B cell (primary cell): ENCODE measurements at regions not wholly inside any gene's neighbourhood (a gene's known extent, or its start where the extent isn't known, plus 50 kb on each side); places are given as distances from the start of the nearest gene placed in this dataset.

Experiments
- ATAC-seq: fragments of 200-7000 bp; cut with Tn5 transposase; one replicate; pipeline ENCODE4 v1.10.0; 2021; ENCODE audit warnings: low read depth, mild to moderate bottlenecking, moderate number of reproducible peaks, moderate library complexity
- CTCF ChIA-PET: fragments of 350-600 bp; sonication (Branson Sonifier 250); formaldehyde crosslinking; loops from one replicate; lab custom pipeline; 2021; ENCODE audit warnings: antibody characterized with exemption, inconsistent platforms; lab: Charles Lee
- POLR2A ChIA-PET: fragments of 350-600 bp; sonication (Branson Sonifier 250); formaldehyde crosslinking; loops from one replicate; lab custom pipeline; 2021; ENCODE audit warnings: antibody characterized with exemption; lab: Charles Lee
- DNase-seq: peaks from one replicate; pipeline ENCODE4 v3.0.0; 2013
- H2AFZ ChIP-seq: 2 replicates; pipeline ENCODE4 v1.6.1; 2012; ENCODE audit warnings: mild to moderate bottlenecking, low read depth, low read length; ENCODE audit not compliant: insufficient read depth, poor library complexity, severe bottlenecking
- H3K27ac ChIP-seq, 2 donors: 1 replicate in 1 of 2; 2 replicates in 1 of 2; pipeline ENCODE4 v1.5.1; 2012 to 2013; ENCODE audit warnings: low read length in 2 of 2, mild to moderate bottlenecking in 2 of 2, moderate library complexity in 1 of 2
- H3K27me3 ChIP-seq, 4 experiments: fragments of 200-600 bp in 1 of 4; sonication (generic) in 1 of 4; replicated peaks in 1 of 4; 1 replicate in 2 of 4; 2 replicates in 2 of 4; pipeline versions ENCODE4 v1.6.1 to v1.7.0; 2013 to 2016; ENCODE audit warnings: low read length in 3 of 4, mild to moderate bottlenecking in 2 of 4, mixed read lengths in 1 of 4, moderate library complexity in 1 of 4; ENCODE audit not compliant: insufficient read depth in 4 of 4, control insufficient read depth in 3 of 4; ENCODE audit errors: control extremely low read depth in 1 of 4
- H3K36me3 ChIP-seq, 2 experiments: replicated peaks in 1 of 2; 1 replicate in 1 of 2; 2 replicates in 1 of 2; pipeline versions ENCODE4 v1.6.1 to v1.7.1; 2013; ENCODE audit warnings: low read length in 1 of 2; ENCODE audit not compliant: insufficient read depth in 2 of 2, control insufficient read depth in 1 of 2; ENCODE audit errors: control extremely low read depth in 1 of 2, extremely low read depth in 1 of 2
- H3K4me1 ChIP-seq, 2 donors: fragments of 200-600 bp in 1 of 2; sonication (generic) in 1 of 2; 1 replicate in 1 of 2; 2 replicates in 1 of 2; pipeline versions ENCODE4 v1.5.1 to v1.6.1; 2013 to 2017; ENCODE audit warnings: low read length in 2 of 2; ENCODE audit not compliant: control insufficient read depth in 2 of 2, insufficient read depth in 2 of 2
- H3K4me2 ChIP-seq: replicated peaks from 2 replicates; pipeline ENCODE3; 2012; ENCODE audit warnings: mild to moderate bottlenecking, low read depth, low read length; ENCODE audit not compliant: poor library complexity, severe bottlenecking
- H3K4me3 ChIP-seq, 5 experiments: fragments of 200-600 bp in 1 of 5; sonication (generic) in 1 of 5; 1 replicate in 3 of 5; 2 replicates in 2 of 5; pipeline versions ENCODE4 v1.5.1 to v1.7.0; 2011 to 2016; ENCODE audit warnings: low read length in 4 of 5, mild to moderate bottlenecking in 4 of 5, low read depth in 2 of 5, control low read depth in 1 of 5, moderate library complexity in 1 of 5; ENCODE audit not compliant: insufficient read depth in 1 of 5; ENCODE audit errors: control extremely low read depth in 1 of 5, extremely low read depth in 1 of 5
- H3K79me2 ChIP-seq: fragments of 200-600 bp; sonication (generic); one replicate; pipeline ENCODE4 v1.6.0; 2016; ENCODE audit warnings: low read length; ENCODE audit not compliant: control insufficient read depth, insufficient read depth
- H3K9ac ChIP-seq: fragments of 200-600 bp; sonication (generic); 2 replicates; pipeline ENCODE4 v1.6.1; 2017; ENCODE audit warnings: mild to moderate bottlenecking, low read length, moderate library complexity
- H3K9me3 ChIP-seq, 3 donors: one replicate each; pipeline versions ENCODE4 v1.6.1 to v1.7.1; 2013; ENCODE audit warnings: low read length in 2 of 3; ENCODE audit not compliant: control insufficient read depth in 2 of 3, insufficient read depth in 1 of 3; ENCODE audit errors: control extremely low read depth in 1 of 3
- H4K20me1 ChIP-seq: 2 replicates; pipeline ENCODE4 v1.6.0; 2012; ENCODE audit warnings: mild to moderate bottlenecking, low read length; ENCODE audit not compliant: insufficient read depth, control insufficient read depth, poor library complexity, severe bottlenecking
- H3K27ac Mint-ChIP-seq: one replicate; pipeline ENCODE4 v1.8.0; 2021; ENCODE audit warnings: mixed read lengths
- H3K27me3 Mint-ChIP-seq: one replicate; pipeline ENCODE4 v1.8.0; 2021; ENCODE audit warnings: mixed read lengths
- H3K4me1 Mint-ChIP-seq: one replicate; pipeline ENCODE4 v1.8.0; 2021; ENCODE audit warnings: mixed read lengths
- H3K4me3 Mint-ChIP-seq: one replicate; pipeline ENCODE4 v1.8.0; 2021; ENCODE audit warnings: mixed read lengths
- H3K9me3 Mint-ChIP-seq: one replicate; pipeline ENCODE4 v1.8.0; 2022; ENCODE audit warnings: mixed read lengths; ENCODE audit not compliant: insufficient read depth
- EZH2 ChIP-seq: IDR thresholded peaks from 2 replicates; pipeline ENCODE4 v1.6.1; 2012; ENCODE audit warnings: borderline replicate concordance, low read depth, mild to moderate bottlenecking, moderate library complexity, low read length; ENCODE audit not compliant: insufficient read depth, poor library complexity, severe bottlenecking
- WGBS: methylation state at CpG from one replicate; pipeline ENCODE4 v1.1.5; 2013; ENCODE audit warnings: missing lambda C conversion rate; ENCODE audit not compliant: insufficient coverage; 5-methylcytosine and 5-hydroxymethylcytosine counted together
- intact Hi-C: fragments of 100-400 bp; cut with micrococcal nuclease; formaldehyde crosslinking; loops from one replicate; pipeline ENCODE4 v1.10.0; 2022
- TF ChIP-seq, protein P1 (sequence below): fragments of 200-600 bp; IDR thresholded peaks from one replicate; pipeline ENCODE4 v1.8.0; 2022; ENCODE audit warnings: antibody characterized with exemption, mild to moderate bottlenecking

DNA sequence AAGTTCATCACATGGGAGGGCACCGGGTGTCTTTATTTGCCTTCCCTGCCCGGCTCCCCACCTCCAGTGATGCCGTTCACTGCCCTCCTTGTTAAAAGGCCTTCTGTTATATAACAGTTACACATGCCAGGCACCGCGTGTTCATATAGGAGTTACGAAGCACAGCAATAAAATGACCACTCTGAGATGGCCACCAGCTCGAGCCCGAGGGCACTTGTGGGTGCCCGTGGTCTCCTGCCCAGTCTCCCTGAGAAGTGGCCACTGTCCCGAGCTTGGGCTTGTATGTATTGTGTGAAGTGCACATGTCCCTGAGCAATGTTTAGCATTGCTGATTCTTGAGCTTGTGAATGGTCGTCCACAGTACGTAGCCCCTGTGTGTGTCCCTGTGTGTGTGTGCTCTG lies 355.6 kb downstream of the SEC14L1 start:
- Histone ChIP-seq H3K27me3 (no peaks in the 10 kb centered on the region), H4K20me1 (peaks cover 39% of the 10 kb centered on the region), H3K4me3 (no peak overlapping the region), H3K9me3 (no peaks in the 10 kb centered on the region), H3K9ac (no peak overlapping the region), H3K79me2 (peaks cover 18% of the 10 kb centered on the region), H2AFZ (no peak overlapping the region), H3K36me3 (peaks cover 6 to 77% of the 10 kb centered on the region in 2 experiments), H3K27ac (no peak overlapping the region), H3K4me2 (no peak overlapping the region), H3K4me1 (peaks cover 14 to 30% of the 10 kb centered on the region in 2 donors)
- Mint-ChIP-seq H3K4me1 (peaks cover 27% of the 10 kb centered on the region), H3K27ac (no peak overlapping the region), H3K9me3 (no peaks in the 10 kb centered on the region), H3K4me3 (no peak overlapping the region), H3K27me3 (no peaks in the 10 kb centered on the region)
- ChIA-PET CTCF (interaction anchor here (1.0 to 9.6 kb wide), 8 partner anchors 9 to 220 kb away, joined by 3 to 206 read pairs (median 4); no protein-coding TSS in a partner anchor), POLR2A (interaction anchor here (0.6 kb wide), 1 partner anchor 165 kb away, joined by 3 read pairs; no protein-coding TSS in a partner anchor)
- TF ChIP-seq, protein P1, sequence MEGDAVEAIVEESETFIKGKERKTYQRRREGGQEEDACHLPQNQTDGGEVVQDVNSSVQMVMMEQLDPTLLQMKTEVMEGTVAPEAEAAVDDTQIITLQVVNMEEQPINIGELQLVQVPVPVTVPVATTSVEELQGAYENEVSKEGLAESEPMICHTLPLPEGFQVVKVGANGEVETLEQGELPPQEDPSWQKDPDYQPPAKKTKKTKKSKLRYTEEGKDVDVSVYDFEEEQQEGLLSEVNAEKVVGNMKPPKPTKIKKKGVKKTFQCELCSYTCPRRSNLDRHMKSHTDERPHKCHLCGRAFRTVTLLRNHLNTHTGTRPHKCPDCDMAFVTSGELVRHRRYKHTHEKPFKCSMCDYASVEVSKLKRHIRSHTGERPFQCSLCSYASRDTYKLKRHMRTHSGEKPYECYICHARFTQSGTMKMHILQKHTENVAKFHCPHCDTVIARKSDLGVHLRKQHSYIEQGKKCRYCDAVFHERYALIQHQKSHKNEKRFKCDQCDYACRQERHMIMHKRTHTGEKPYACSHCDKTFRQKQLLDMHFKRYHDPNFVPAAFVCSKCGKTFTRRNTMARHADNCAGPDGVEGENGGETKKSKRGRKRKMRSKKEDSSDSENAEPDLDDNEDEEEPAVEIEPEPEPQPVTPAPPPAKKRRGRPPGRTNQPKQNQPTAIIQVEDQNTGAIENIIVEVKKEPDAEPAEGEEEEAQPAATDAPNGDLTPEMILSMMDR, result no peak
- TF ChIP-seq EZH2, result no peak
- WGBS, result 97% methylated on average over 12 of the region's 12 CpGs
- ATAC-seq (no peak), DNase-seq (no peak)
- intact Hi-C loops, result no loop called here

DNA sequence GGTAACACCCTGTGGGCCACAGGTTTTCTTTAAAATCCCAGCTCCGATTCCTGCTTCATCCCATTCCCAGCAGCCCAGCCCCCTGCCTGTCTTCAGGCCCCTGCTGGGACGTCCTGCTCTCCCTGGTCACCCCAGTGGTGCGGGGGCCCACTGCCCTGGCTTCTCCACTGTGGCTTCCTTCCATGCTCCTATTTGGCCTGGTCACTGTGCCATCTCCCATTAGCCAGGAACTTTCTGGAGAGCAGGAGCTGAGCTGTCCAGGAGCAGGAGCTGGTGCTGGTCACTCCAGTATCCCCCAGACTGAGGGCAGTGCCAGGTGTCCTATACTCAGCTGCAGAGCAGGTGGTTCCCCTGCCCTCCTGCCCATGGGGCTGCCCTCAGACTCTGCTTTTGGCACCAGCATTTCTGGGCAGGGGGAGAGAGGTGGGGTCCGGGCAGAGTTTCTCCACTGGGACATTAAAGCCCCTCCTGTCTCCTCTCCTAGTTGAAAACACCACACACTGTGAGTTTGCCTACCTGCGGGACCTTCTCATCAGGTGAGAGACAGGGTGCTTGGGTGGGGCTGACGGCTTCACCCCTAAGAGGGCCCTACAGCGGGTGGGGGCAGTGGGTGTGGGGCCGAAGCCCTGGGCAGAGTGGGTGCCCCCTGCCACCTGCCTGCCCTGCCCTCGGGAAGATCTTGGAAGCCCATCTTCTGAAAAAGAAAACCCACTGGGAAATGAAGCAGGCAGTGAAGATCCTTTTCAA lies 356.2 kb downstream of the SEC14L1 start:
- POLR2A ChIA-PET, result interaction anchor here (0.6 kb wide), 1 partner anchor 166 kb away, joined by 3 read pairs; no protein-coding TSS in a partner anchor
- no peaks in the 10 kb centered on the region for H3K27me3 ChIP-seq
- H3K79me2 ChIP-seq, result peaks cover 18% of the 10 kb centered on the region
- WGBS, result 97% methylated on average over 8 of the region's 9 CpGs
- no peak overlapping the region for H3K27ac ChIP-seq
- no peaks in the 10 kb centered on the region for H3K9me3 ChIP-seq
- CTCF ChIA-PET, result interaction anchor here (1.0 to 9.6 kb wide), 8 partner anchors 8 to 192 kb away, joined by 3 to 206 read pairs (median 4); no protein-coding TSS in a partner anchor
- no peak overlapping the region for H3K4me3 ChIP-seq
- Mint-ChIP-seq H3K9me3 (no peaks in the 10 kb centered on the region), H3K4me1 (peaks cover 23% of the 10 kb centered on the region), H3K27me3 (no peaks in the 10 kb centered on the region), H3K27ac (no peak overlapping the region), H3K4me3 (no peak overlapping the region)
- ATAC-seq, result no peak
- no peak overlapping the region for H2AFZ ChIP-seq
- H3K36me3 ChIP-seq, result peaks cover 6 to 78% of the 10 kb centered on the region in 2 experiments
- intact Hi-C loops, result no loop called here
- TF ChIP-seq, protein P1, result no peak
- TF ChIP-seq EZH2, result no peak
- H3K9ac ChIP-seq, result no peak overlapping the region
- peaks cover 14 to 23% of the 10 kb centered on the region in 2 donors for H3K4me1 ChIP-seq
- no peak for DNase-seq
- peaks cover 39% of the 10 kb centered on the region for H4K20me1 ChIP-seq
- no peak overlapping the region for H3K4me2 ChIP-seq
